ENCODE measurements at regions not wholly inside any gene's neighbourhood (a gene's known extent, or its start where the extent isn't known, plus 50 kb on each side); places are given as distances from the start of the nearest gene placed in this dataset.

- TF ChIP-seq POLR2A (IDR thresholded peaks at IDR 0.05), result no peak
- TF ChIP-seq CTCF (IDR thresholded peaks at IDR 0.05), result no peak
Observed at GRCh38 chr17:78299049-78299448, 60.8 kb downstream of the SOCS3 start.
